Liver (tissue), 8 donors: ENCODE measurements at regions not wholly inside any gene's neighbourhood (a gene's known extent, or its start where the extent isn't known, plus 50 kb on each side); places are given as distances from the start of the nearest gene placed in this dataset.

ENCODE experiments used
- DNase-seq: peaks from one replicate; pipeline ENCODE4 v3.0.0-alpha.2; 2017; ENCODE audit warnings: low spot score
- H3K27ac ChIP-seq, 2 donors: one replicate each; pipeline ENCODE4 v1.7.0; 2013; ENCODE audit warnings: inconsistent platforms in 2 of 2, low read length in 2 of 2, control low read depth in 1 of 2, low read depth in 1 of 2, mild to moderate bottlenecking in 1 of 2
- H3K27me3 ChIP-seq, 4 donors: one replicate each; pipeline versions ENCODE4 v1.6.1 to v1.7.0; 2013; ENCODE audit warnings: low read length in 3 of 4, inconsistent platforms in 1 of 4, mild to moderate bottlenecking in 1 of 4, moderate library complexity in 1 of 4; ENCODE audit not compliant: control insufficient read depth in 4 of 4, insufficient read depth in 4 of 4
- H3K36me3 ChIP-seq, 4 donors: one replicate each; pipeline versions ENCODE4 v1.6.1 to v1.7.0; 2013; ENCODE audit warnings: low read length in 3 of 4, mild to moderate bottlenecking in 3 of 4, low read depth in 1 of 4, moderate library complexity in 1 of 4; ENCODE audit not compliant: control insufficient read depth in 4 of 4, insufficient read depth in 3 of 4
- H3K4me1 ChIP-seq, 4 donors: one replicate each; pipeline versions ENCODE4 v1.6.1 to v1.7.0; 2013; ENCODE audit warnings: low read length in 3 of 4, mild to moderate bottlenecking in 3 of 4, moderate library complexity in 1 of 4; ENCODE audit not compliant: control insufficient read depth in 4 of 4, insufficient read depth in 4 of 4
- H3K4me3 ChIP-seq, 3 donors: one replicate each; pipeline versions ENCODE4 v1.6.1 to v1.7.0; 2013; ENCODE audit warnings: low read length in 3 of 3, control low read depth in 1 of 3, low read depth in 1 of 3, mild to moderate bottlenecking in 1 of 3
- H3K9ac ChIP-seq, 2 donors: one replicate each; pipeline ENCODE4 v1.7.0; 2013; ENCODE audit warnings: low read length in 2 of 2, mild to moderate bottlenecking in 2 of 2, moderate library complexity in 2 of 2, control low read depth in 1 of 2, low read depth in 1 of 2
- H3K9me3 ChIP-seq, 4 donors: one replicate each; pipeline versions ENCODE4 v1.6.1 to v1.7.0; 2013; ENCODE audit warnings: low read length in 3 of 4; ENCODE audit not compliant: control insufficient read depth in 4 of 4
- EGR1 ChIP-seq, 2 donors: IDR thresholded peaks; 2 replicates each; pipeline ENCODE4 v1.6.1; 2016 to 2018; ENCODE audit warnings: antibody characterized with exemption in 2 of 2, low read depth in 2 of 2
- FOXA1 ChIP-seq: IDR thresholded peaks from 2 replicates; pipeline ENCODE4 v1.6.1; 2016; ENCODE audit warnings: antibody characterized with exemption
- FOXA2 ChIP-seq: IDR thresholded peaks from 2 replicates; pipeline ENCODE4 v1.6.1; 2016; ENCODE audit warnings: antibody characterized with exemption
- GABPA ChIP-seq, 2 donors: IDR thresholded peaks in 1 of 2; conservative IDR thresholded peaks in 1 of 2; 2 replicates each; pipeline ENCODE4 v1.6.1; 2016; ENCODE audit warnings: antibody characterized with exemption in 2 of 2, mild to moderate bottlenecking in 1 of 2, moderate library complexity in 1 of 2
- HNF4A ChIP-seq, 2 donors: conservative IDR thresholded peaks; 2 replicates each; pipeline ENCODE4 v1.6.1; 2016; ENCODE audit warnings: antibody characterized with exemption in 2 of 2, mild to moderate bottlenecking in 2 of 2
- HNF4G ChIP-seq: IDR thresholded peaks from 2 replicates; pipeline ENCODE4 v1.6.1; 2016; ENCODE audit warnings: antibody characterized with exemption
- JUND ChIP-seq, 2 donors: IDR thresholded peaks; 2 replicates each; pipeline ENCODE4 v1.6.1; 2016; ENCODE audit warnings: antibody characterized with exemption in 2 of 2
- NR2F2 ChIP-seq: IDR thresholded peaks from 2 replicates; pipeline ENCODE4 v1.6.1; 2016; ENCODE audit warnings: antibody characterized with exemption
- RAD21 ChIP-seq, 2 donors: IDR thresholded peaks; 2 replicates each; pipeline ENCODE4 v1.6.1; 2016; ENCODE audit warnings: antibody characterized with exemption in 2 of 2, mild to moderate bottlenecking in 2 of 2
- RXRA ChIP-seq, 2 donors: IDR thresholded peaks; 2 replicates each; pipeline ENCODE4 v1.6.1; 2017 to 2018; ENCODE audit warnings: antibody characterized with exemption in 2 of 2, mild to moderate bottlenecking in 1 of 2
- SP1 ChIP-seq: IDR thresholded peaks from 2 replicates; pipeline ENCODE4 v1.6.1; 2018; ENCODE audit warnings: antibody characterized with exemption, mild to moderate bottlenecking
- TAF1 ChIP-seq: conservative IDR thresholded peaks from 2 replicates; pipeline ENCODE4 v1.6.1; 2016; ENCODE audit warnings: antibody characterized with exemption, mild to moderate bottlenecking
- YY1 ChIP-seq: IDR thresholded peaks from 2 replicates; pipeline ENCODE4 v1.6.1; 2016; ENCODE audit warnings: antibody characterized with exemption, mild to moderate bottlenecking
- WGBS: extraction: QIAGEN DNeasy Blood & Tissue Kit; methylation state at CpG from one replicate; pipeline ENCODE4 v1.1.7; 2013; 5-methylcytosine and 5-hydroxymethylcytosine counted together
- TF ChIP-seq, protein P1 (sequence below): IDR thresholded peaks from 2 replicates; pipeline ENCODE4 v1.6.1; 2016; ENCODE audit warnings: antibody characterized with exemption, mild to moderate bottlenecking
- TF ChIP-seq, protein P2 (sequence below): IDR thresholded peaks from 2 replicates; pipeline ENCODE4 v1.6.1; 2016; ENCODE audit warnings: antibody characterized with exemption
- TF ChIP-seq, protein P3 (sequence below): fragments of 150-350 bp; IDR thresholded peaks from 2 replicates; pipeline ENCODE4 v1.5.1; 2017; ENCODE audit warnings: improper control_type of control experiment, low read depth, low read length; ENCODE audit not compliant: missing input control
- TF ChIP-seq, protein P4 (sequence below): IDR thresholded peaks from 2 replicates; pipeline ENCODE4 v1.6.1; 2016; ENCODE audit warnings: antibody characterized with exemption
- donor health status: healthy.
- donor health status: healthy.
- donor health status: healthy.
- donor health status: healthy.
- donor health status: healthy.

GRCh38 chr4:123990310-123990870, 593.8 kb downstream of the SPRY1 start:
- no peak for DNase-seq
- H3K9me3 ChIP-seq: no peaks in the 10 kb centered on the region
- H3K4me1 ChIP-seq: no peaks in the 10 kb centered on the region
- no peak overlapping the region for H3K9ac ChIP-seq
- H3K27ac ChIP-seq: no peak overlapping the region
- H3K36me3 ChIP-seq: no peaks in the 10 kb centered on the region
- H3K4me3 ChIP-seq: no peak overlapping the region
- 73% methylated on average over 2 of the region's 2 CpGs for WGBS
- TF ChIP-seq, protein P1, sequence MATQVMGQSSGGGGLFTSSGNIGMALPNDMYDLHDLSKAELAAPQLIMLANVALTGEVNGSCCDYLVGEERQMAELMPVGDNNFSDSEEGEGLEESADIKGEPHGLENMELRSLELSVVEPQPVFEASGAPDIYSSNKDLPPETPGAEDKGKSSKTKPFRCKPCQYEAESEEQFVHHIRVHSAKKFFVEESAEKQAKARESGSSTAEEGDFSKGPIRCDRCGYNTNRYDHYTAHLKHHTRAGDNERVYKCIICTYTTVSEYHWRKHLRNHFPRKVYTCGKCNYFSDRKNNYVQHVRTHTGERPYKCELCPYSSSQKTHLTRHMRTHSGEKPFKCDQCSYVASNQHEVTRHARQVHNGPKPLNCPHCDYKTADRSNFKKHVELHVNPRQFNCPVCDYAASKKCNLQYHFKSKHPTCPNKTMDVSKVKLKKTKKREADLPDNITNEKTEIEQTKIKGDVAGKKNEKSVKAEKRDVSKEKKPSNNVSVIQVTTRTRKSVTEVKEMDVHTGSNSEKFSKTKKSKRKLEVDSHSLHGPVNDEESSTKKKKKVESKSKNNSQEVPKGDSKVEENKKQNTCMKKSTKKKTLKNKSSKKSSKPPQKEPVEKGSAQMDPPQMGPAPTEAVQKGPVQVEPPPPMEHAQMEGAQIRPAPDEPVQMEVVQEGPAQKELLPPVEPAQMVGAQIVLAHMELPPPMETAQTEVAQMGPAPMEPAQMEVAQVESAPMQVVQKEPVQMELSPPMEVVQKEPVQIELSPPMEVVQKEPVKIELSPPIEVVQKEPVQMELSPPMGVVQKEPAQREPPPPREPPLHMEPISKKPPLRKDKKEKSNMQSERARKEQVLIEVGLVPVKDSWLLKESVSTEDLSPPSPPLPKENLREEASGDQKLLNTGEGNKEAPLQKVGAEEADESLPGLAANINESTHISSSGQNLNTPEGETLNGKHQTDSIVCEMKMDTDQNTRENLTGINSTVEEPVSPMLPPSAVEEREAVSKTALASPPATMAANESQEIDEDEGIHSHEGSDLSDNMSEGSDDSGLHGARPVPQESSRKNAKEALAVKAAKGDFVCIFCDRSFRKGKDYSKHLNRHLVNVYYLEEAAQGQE: no peak
- TF ChIP-seq FOXA1: no peak
- TF ChIP-seq, protein P2, sequence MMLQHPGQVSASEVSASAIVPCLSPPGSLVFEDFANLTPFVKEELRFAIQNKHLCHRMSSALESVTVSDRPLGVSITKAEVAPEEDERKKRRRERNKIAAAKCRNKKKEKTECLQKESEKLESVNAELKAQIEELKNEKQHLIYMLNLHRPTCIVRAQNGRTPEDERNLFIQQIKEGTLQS: no peak
- no peak for TF ChIP-seq GABPA (IDR thresholded peaks at IDR 0.05 in 1 of 2, conservative IDR thresholded peaks at IDR 0.05 in 1 of 2)
- TF ChIP-seq, protein P3, sequence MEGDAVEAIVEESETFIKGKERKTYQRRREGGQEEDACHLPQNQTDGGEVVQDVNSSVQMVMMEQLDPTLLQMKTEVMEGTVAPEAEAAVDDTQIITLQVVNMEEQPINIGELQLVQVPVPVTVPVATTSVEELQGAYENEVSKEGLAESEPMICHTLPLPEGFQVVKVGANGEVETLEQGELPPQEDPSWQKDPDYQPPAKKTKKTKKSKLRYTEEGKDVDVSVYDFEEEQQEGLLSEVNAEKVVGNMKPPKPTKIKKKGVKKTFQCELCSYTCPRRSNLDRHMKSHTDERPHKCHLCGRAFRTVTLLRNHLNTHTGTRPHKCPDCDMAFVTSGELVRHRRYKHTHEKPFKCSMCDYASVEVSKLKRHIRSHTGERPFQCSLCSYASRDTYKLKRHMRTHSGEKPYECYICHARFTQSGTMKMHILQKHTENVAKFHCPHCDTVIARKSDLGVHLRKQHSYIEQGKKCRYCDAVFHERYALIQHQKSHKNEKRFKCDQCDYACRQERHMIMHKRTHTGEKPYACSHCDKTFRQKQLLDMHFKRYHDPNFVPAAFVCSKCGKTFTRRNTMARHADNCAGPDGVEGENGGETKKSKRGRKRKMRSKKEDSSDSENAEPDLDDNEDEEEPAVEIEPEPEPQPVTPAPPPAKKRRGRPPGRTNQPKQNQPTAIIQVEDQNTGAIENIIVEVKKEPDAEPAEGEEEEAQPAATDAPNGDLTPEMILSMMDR: no peak
- TF ChIP-seq RAD21 (IDR thresholded peaks at IDR 0.05): no peak
- TF ChIP-seq JUND (IDR thresholded peaks at IDR 0.05): no peak
- no peak for TF ChIP-seq SP1
- no peak for TF ChIP-seq RXRA (IDR thresholded peaks at IDR 0.05)
- TF ChIP-seq HNF4A (conservative IDR thresholded peaks at IDR 0.05): no peak
- no peak for TF ChIP-seq YY1
- no peak for TF ChIP-seq EGR1 (IDR thresholded peaks at IDR 0.05; ENCODE audit: low read depth in 2 of 2)
- TF ChIP-seq FOXA2: no peak
- no peak for TF ChIP-seq TAF1
- TF ChIP-seq HNF4G: no peak
- TF ChIP-seq, protein P4, sequence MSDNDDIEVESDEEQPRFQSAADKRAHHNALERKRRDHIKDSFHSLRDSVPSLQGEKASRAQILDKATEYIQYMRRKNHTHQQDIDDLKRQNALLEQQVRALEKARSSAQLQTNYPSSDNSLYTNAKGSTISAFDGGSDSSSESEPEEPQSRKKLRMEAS: no peak
- no peaks in the 10 kb centered on the region for H3K27me3 ChIP-seq

DNA sequence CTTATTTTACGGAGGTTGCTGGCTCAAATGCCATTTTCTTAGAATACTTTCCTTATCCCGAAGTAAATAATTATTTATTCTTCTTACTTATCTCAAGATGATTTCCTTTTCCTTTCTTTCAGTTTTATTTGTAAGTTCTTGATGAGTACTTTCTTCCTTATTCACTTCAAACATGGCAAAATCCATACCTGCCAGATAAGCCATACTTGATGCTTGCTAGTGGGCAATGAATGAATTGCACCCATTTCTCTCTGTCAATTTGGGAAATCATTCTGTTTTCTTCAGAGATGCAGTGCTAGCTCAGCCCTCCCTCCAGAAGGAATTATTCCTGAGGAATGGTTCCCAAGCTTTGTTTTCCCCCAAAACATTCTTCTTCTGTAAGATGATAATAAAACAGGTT, 598.3 kb downstream of the SPRY1 start:
- Histone ChIP-seq H3K9ac (no peak overlapping the region), H3K27me3 (no peaks in the 10 kb centered on the region), H3K9me3 (no peaks in the 10 kb centered on the region), H3K4me1 (no peaks in the 10 kb centered on the region), H3K27ac (no peak overlapping the region), H3K4me3 (no peak overlapping the region), H3K36me3 (no peaks in the 10 kb centered on the region)
- 73% methylated on average over 2 of the region's 2 CpGs for WGBS
- DNase-seq: no peak
- TF ChIP-seq NR2F2 (no peak), FOXA2 (no peak)
- TF ChIP-seq, protein P3: peak; percentile 2
